Esophagus squamous epithelium (tissue), 4 donors: ENCODE measurements at regions not wholly inside any gene's neighbourhood (a gene's known extent, or its start where the extent isn't known, plus 50 kb on each side); places are given as distances from the start of the nearest gene placed in this dataset.

Source experiments
- CTCF ChIP-seq, 6 experiments: fragments of 450-650 bp in 4 of 6; fragments of 200-600 bp in 2 of 6; sonication (generic) in 2 of 6; IDR thresholded peaks; one replicate each; pipeline ENCODE4 v1.5.1; 2016 to 2019; ENCODE audit warnings: antibody characterized with exemption in 6 of 6, mild to moderate bottlenecking in 4 of 6, moderate library complexity in 4 of 6
- POLR2A ChIP-seq, 4 donors: fragments of 450-650 bp; IDR thresholded peaks; one replicate each; pipeline ENCODE4 v1.6.1; 2017; ENCODE audit warnings: antibody characterized with exemption in 4 of 4, mild to moderate bottlenecking in 4 of 4, moderate library complexity in 3 of 4

GRCh38 chr19:27971071-27971470 is 1241.9 kb downstream of the UQCRFS1 start:
- TF ChIP-seq CTCF (IDR thresholded peaks at IDR 0.05) (no peak), POLR2A (IDR thresholded peaks at IDR 0.05) (no peak)
